ENCODE measurements at regions not wholly inside any gene's neighbourhood (a gene's known extent, or its start where the extent isn't known, plus 50 kb on each side); places are given as distances from the start of the nearest gene placed in this dataset.

- Histone ChIP-seq H3K4me3 (no peak overlapping the region), H3K36me3 (no peaks in the 10 kb centered on the region), H3K9me3 (no peaks in the 10 kb centered on the region), H3K4me1 (no peaks in the 10 kb centered on the region), H3K27me3 (no peaks in the 10 kb centered on the region), H3K27ac (no peak overlapping the region)
- TF ChIP-seq POLR2A (IDR thresholded peaks at IDR 0.05): no peak
- no peak for TF ChIP-seq CTCF (IDR thresholded peaks at IDR 0.05)
- intact Hi-C loops (cut with DNase I): no loop called here
- ATAC-seq (no peak), DNase-seq (no peak)
- WGBS (ENCODE audit: insufficient coverage, low coverage, low lambda C conversion rate, missing lambda C conversion rate): 60% methylated on average over 5 of the region's 5 CpGs
Measured at GRCh38 chr14:94933486-94933885, 163.6 kb upstream of the GSC start.

GRCh38 chr14:94932589-94932988 lies 162.7 kb upstream of the GSC start:
- intact Hi-C loops (cut with DNase I): no loop called here
- Histone ChIP-seq H3K4me3 (no peak overlapping the region), H3K27me3 (no peaks in the 10 kb centered on the region), H3K9me3 (no peaks in the 10 kb centered on the region), H3K36me3 (no peaks in the 10 kb centered on the region), H3K27ac (no peak overlapping the region), H3K4me1 (no peaks in the 10 kb centered on the region)
- ATAC-seq (no peak), DNase-seq (no peak)
- TF ChIP-seq CTCF (IDR thresholded peaks at IDR 0.05) (no peak), POLR2A (IDR thresholded peaks at IDR 0.05) (no peak)
- WGBS (ENCODE audit: insufficient coverage, low coverage, low lambda C conversion rate, missing lambda C conversion rate): 53% methylated on average over 7 of the region's 7 CpGs

- no peak overlapping the region for H3K4me3 ChIP-seq
- intact Hi-C loops (cut with DNase I): no loop called here
- H3K9me3 ChIP-seq: no peaks in the 10 kb centered on the region
- H3K36me3 ChIP-seq: no peaks in the 10 kb centered on the region
- TF ChIP-seq CTCF (IDR thresholded peaks at IDR 0.05) (no peak), POLR2A (IDR thresholded peaks at IDR 0.05) (no peak)
- no peaks in the 10 kb centered on the region for H3K4me1 ChIP-seq
- WGBS (ENCODE audit: insufficient coverage, low coverage, low lambda C conversion rate, missing lambda C conversion rate): 80% methylated on average over 1 of the region's 1 CpG
- ATAC-seq (no peak), DNase-seq (no peak)
- no peak overlapping the region for H3K27ac ChIP-seq
- no peaks in the 10 kb centered on the region for H3K27me3 ChIP-seq
Measured at GRCh38 chr14:94930690-94931089, 160.8 kb upstream of the GSC start.

GRCh38 chr14:94929354-94929753 lies 159.4 kb upstream of the GSC start:
- intact Hi-C loops (cut with DNase I): no loop called here
- WGBS (ENCODE audit: insufficient coverage, low coverage, low lambda C conversion rate, missing lambda C conversion rate): 76% methylated on average over 2 of the region's 3 CpGs
- H3K4me1 ChIP-seq: no peaks in the 10 kb centered on the region

More at GRCh38 chr14:94929354-94929753, 159.4 kb upstream of the GSC start:
- Histone ChIP-seq H3K4me3 (no peak overlapping the region), H3K27ac (no peak overlapping the region), H3K27me3 (no peaks in the 10 kb centered on the region), H3K36me3 (no peaks in the 10 kb centered on the region), H3K9me3 (no peaks in the 10 kb centered on the region)
- TF ChIP-seq CTCF (IDR thresholded peaks at IDR 0.05) (no peak), POLR2A (IDR thresholded peaks at IDR 0.05) (no peak)
- ATAC-seq (no peak), DNase-seq (no peak)

Data from right lobe of liver (tissue), 6 donors.